ENCODE measurements at regions not wholly inside any gene's neighbourhood (a gene's known extent, or its start where the extent isn't known, plus 50 kb on each side); places are given as distances from the start of the nearest gene placed in this dataset.

GRCh38 chr2:120991441-120991840, 255.8 kb downstream of the GLI2 start:
- no peak for DNase-seq (ENCODE audit: low spot score)

- no peak for DNase-seq (ENCODE audit: low spot score)
These were observed 257.3 kb downstream of the GLI2 start for GRCh38 chr2:120992791-120993555.

GRCh38 chr2:120993661-120994060, 258.0 kb downstream of the GLI2 start:
- DNase-seq (ENCODE audit: low spot score) = no peak

GRCh38 chr2:120994301-120994995, 258.8 kb downstream of the GLI2 start:
- no peak for DNase-seq (ENCODE audit: low spot score)

GRCh38 chr2:120995152-120995551, 259.5 kb downstream of the GLI2 start:
- no peak for DNase-seq (ENCODE audit: low spot score)

GRCh38 chr2:120995656-120996190, 260.1 kb downstream of the GLI2 start:
- no peak for DNase-seq (ENCODE audit: low spot score)

- DNase-seq (ENCODE audit: low spot score) = no peak
These were observed 263.9 kb downstream of the GLI2 start for GRCh38 chr2:120999377-121000097.

GRCh38 chr2:121000804-121001203, 265.1 kb downstream of the GLI2 start:
- DNase-seq (ENCODE audit: low spot score) = no peak

GRCh38 chr2:121001641-121002040, 266.0 kb downstream of the GLI2 start:
- DNase-seq (ENCODE audit: low spot score) = no peak

GRCh38 chr2:121002597-121002996, 266.9 kb downstream of the GLI2 start:
- DNase-seq (ENCODE audit: low spot score) = no peak

- no peak for DNase-seq (ENCODE audit: low spot score)
These were observed 267.7 kb downstream of the GLI2 start for GRCh38 chr2:121003391-121003790.

GRCh38 chr2:121004359-121004758, 268.7 kb downstream of the GLI2 start:
- no peak for DNase-seq (ENCODE audit: low spot score)

GRCh38 chr2:121004950-121005349, 269.3 kb downstream of the GLI2 start:
- DNase-seq (ENCODE audit: low spot score) = no peak

GRCh38 chr2:121005453-121005852, 269.8 kb downstream of the GLI2 start:
- no peak for DNase-seq (ENCODE audit: low spot score)

- no peak for DNase-seq (ENCODE audit: low spot score)
These were observed 271.2 kb downstream of the GLI2 start for GRCh38 chr2:121006743-121007489.

GRCh38 chr2:121007490-121007853, 271.8 kb downstream of the GLI2 start:
- DNase-seq (ENCODE audit: low spot score) = no peak

- no peak for DNase-seq (ENCODE audit: low spot score)
These were observed 273.3 kb downstream of the GLI2 start for GRCh38 chr2:121008975-121009374.

GRCh38 chr2:121010998-121011397, 274.0 kb downstream of the TFCP2L1 start:
- no peak for DNase-seq (ENCODE audit: low spot score)

- no peak for DNase-seq (ENCODE audit: low spot score)
These were observed 270.1 kb downstream of the TFCP2L1 start for GRCh38 chr2:121014876-121015275.

- DNase-seq (ENCODE audit: low spot score) = no peak
These were observed 269.0 kb downstream of the TFCP2L1 start for GRCh38 chr2:121015971-121016485.

GRCh38 chr2:121017396-121017795, 267.6 kb downstream of the TFCP2L1 start:
- no peak for DNase-seq (ENCODE audit: low spot score)
